Right lobe of liver (tissue), 6 donors: ENCODE measurements at regions not wholly inside any gene's neighbourhood (a gene's known extent, or its start where the extent isn't known, plus 50 kb on each side); places are given as distances from the start of the nearest gene placed in this dataset.

Experiments used
- ATAC-seq, 4 donors: fragments of 200-7000 bp; cut with Tn5 transposase; one replicate each; pipeline ENCODE4 v1.9.1; 2020; ENCODE audit warnings: mild to moderate bottlenecking in 4 of 4, moderate library complexity in 4 of 4
- DNase-seq, 3 donors: peaks; one replicate each; pipeline ENCODE4 v3.0.0-alpha.2; 2020
- H3K27ac ChIP-seq, 3 donors: fragments of 200-600 bp; one replicate each; pipeline ENCODE4 v1.8.0; 2022
- H3K27me3 ChIP-seq, 2 donors: fragments of 200-600 bp; one replicate each; pipeline ENCODE4 v1.8.0; 2022
- H3K36me3 ChIP-seq, 4 donors: fragments of 200-600 bp; sonication (generic) in 1 of 4; one replicate each; pipeline versions ENCODE4 v1.5.1 to v1.8.0; 2017 to 2022; ENCODE audit warnings: control low read depth in 1 of 4
- H3K4me1 ChIP-seq, 4 donors: fragments of 200-600 bp; sonication (generic) in 1 of 4; one replicate each; pipeline versions ENCODE4 v1.5.1 to v1.8.0; 2017 to 2022; ENCODE audit warnings: control low read depth in 1 of 4
- H3K4me3 ChIP-seq, 3 donors: fragments of 200-600 bp; one replicate each; pipeline ENCODE4 v1.8.0; 2022
- H3K9me3 ChIP-seq, 4 donors: fragments of 200-600 bp; sonication (generic) in 1 of 4; one replicate each; pipeline versions ENCODE4 v1.5.1 to v1.8.0; 2017 to 2022; ENCODE audit warnings: control low read depth in 1 of 4
- CTCF ChIP-seq, 4 donors: fragments of 200-600 bp in 3 of 4; fragments of 450-650 bp in 1 of 4; IDR thresholded peaks; one replicate each; pipeline versions ENCODE4 v1.5.1 to v1.8.0; 2016 to 2022; ENCODE audit warnings: antibody characterized with exemption in 4 of 4, mild to moderate bottlenecking in 2 of 4
- POLR2A ChIP-seq: fragments of 450-650 bp; IDR thresholded peaks from one replicate; pipeline ENCODE4 v1.6.1; 2017; ENCODE audit warnings: antibody characterized with exemption, mild to moderate bottlenecking
- whole genome bisulfite sequencing: methylation state at CpG from one replicate; pipeline ENCODE4 v1.1.6; 2018; ENCODE audit warnings: low coverage, low lambda C conversion rate; ENCODE audit not compliant: insufficient coverage; ENCODE audit errors: missing lambda C conversion rate; 5-methylcytosine and 5-hydroxymethylcytosine counted together
- intact Hi-C, 2 donors: fragments of 100-400 bp; cut with DNase I; formaldehyde crosslinking; loops; one replicate each; pipeline versions ENCODE4 v1.11.2 to v1.14.1; 2022
- donor health status: DM: no; HTN: yes; CAD: no.
- donor health status: DM: no; HTN: no; CAD: no.
- donor health status: DM: no; HTN: no; CAD: no.
- donor health status: DM: no; HTN: yes; CAD: no.
- donor health status: DM: no; HTN: yes; CAD: no.

- TF ChIP-seq CTCF (IDR thresholded peaks at IDR 0.05) (no peak), POLR2A (no peak)
- Histone ChIP-seq H3K4me3 (no peak overlapping the region), H3K36me3 (no peaks in the 10 kb centered on the region), H3K4me1 (no peaks in the 10 kb centered on the region), H3K9me3 (no peaks in the 10 kb centered on the region), H3K27me3 (no peaks in the 10 kb centered on the region), H3K27ac (no peak overlapping the region)
- ATAC-seq: no peak
- intact Hi-C loops: no loop called here
- no peak for DNase-seq
- whole genome bisulfite sequencing: 24% methylated on average over 4 of the region's 4 CpGs
Observed at GRCh38 chr5:20537911-20538703, 550.1 kb upstream of the CDH18 start.

GRCh38 chr5:20536813-20537212, 548.8 kb upstream of the CDH18 start:
- H3K36me3 ChIP-seq: no peaks in the 10 kb centered on the region
- no peaks in the 10 kb centered on the region for H3K27me3 ChIP-seq
- intact Hi-C loops: no loop called here
- no peak for ATAC-seq
- H3K4me3 ChIP-seq: no peak overlapping the region
- H3K27ac ChIP-seq: no peak overlapping the region
- TF ChIP-seq POLR2A (no peak), CTCF (IDR thresholded peaks at IDR 0.05) (no peak)
- no peaks in the 10 kb centered on the region for H3K4me1 ChIP-seq
- no peak for DNase-seq
- no peaks in the 10 kb centered on the region for H3K9me3 ChIP-seq

DNA sequence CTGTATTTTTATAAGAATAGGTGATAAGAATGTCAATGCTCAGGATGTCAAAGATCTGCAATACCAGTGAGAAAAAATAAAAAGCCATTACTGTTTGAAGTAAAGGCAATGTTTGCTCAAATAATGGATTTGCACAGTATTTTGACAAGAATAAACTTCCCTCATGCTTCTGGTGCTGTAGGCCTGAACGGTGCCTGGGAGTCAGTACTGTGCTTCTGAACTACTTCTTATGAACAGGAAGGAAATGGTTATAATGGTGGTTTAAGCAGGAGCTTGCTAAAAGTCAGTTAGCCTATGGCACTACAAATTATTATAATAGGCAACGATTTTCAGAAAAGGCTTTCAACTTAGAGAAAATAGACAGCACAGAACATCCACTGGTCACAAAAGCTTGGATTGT, 548.3 kb upstream of the CDH18 start:
- 29% methylated on average over 2 of the region's 2 CpGs for WGBS

GRCh38 chr5:20528471-20528870, 540.5 kb upstream of the CDH18 start:
- 25% methylated on average over 1 of the region's 1 CpG for WGBS
- ATAC-seq (no peak), DNase-seq (no peak)
- intact Hi-C loops: no loop called here
- Histone ChIP-seq H3K36me3 (no peaks in the 10 kb centered on the region), H3K9me3 (no peaks in the 10 kb centered on the region), H3K4me3 (no peak overlapping the region), H3K27me3 (no peaks in the 10 kb centered on the region), H3K4me1 (no peaks in the 10 kb centered on the region), H3K27ac (no peak overlapping the region)
- TF ChIP-seq POLR2A (no peak), CTCF (IDR thresholded peaks at IDR 0.05) (no peak)

More for the DNA sequence above, 548.3 kb upstream of the CDH18 start:
- no peaks in the 10 kb centered on the region for H3K36me3 ChIP-seq
- no peaks in the 10 kb centered on the region for H3K27me3 ChIP-seq
- no peaks in the 10 kb centered on the region for H3K4me1 ChIP-seq
- intact Hi-C loops: no loop called here
- H3K4me3 ChIP-seq: no peak overlapping the region
- TF ChIP-seq POLR2A (no peak), CTCF (IDR thresholded peaks at IDR 0.05) (no peak)
- ATAC-seq (no peak), DNase-seq (no peak)
- H3K27ac ChIP-seq: no peak overlapping the region
- no peaks in the 10 kb centered on the region for H3K9me3 ChIP-seq
